Caco-2 (cell line): ENCODE measurements at regions not wholly inside any gene's neighbourhood (a gene's known extent, or its start where the extent isn't known, plus 50 kb on each side); places are given as distances from the start of the nearest gene placed in this dataset.
"Not testable (repeated sequence)": the region's sequence is repeated elsewhere in the genome, so short reads cannot be mapped to it uniquely, and the experiment has no call there.

ENCODE experiments used
- BruUV-seq: library from RNA; stranded (reverse); fragments of 400-500 nt; replicated peaks from 2 replicates; lab custom pipeline; 2021; lab: Mats Ljungman, UMichigan
- CTCF ChIA-PET: fragments of 300-600 bp; sonication (Branson Sonifier 250); formaldehyde crosslinking; loops from one replicate; lab custom pipeline; 2022; ENCODE audit warnings: antibody characterized with exemption; lab: Charles Lee
- POLR2A ChIA-PET: fragments of 300-600 bp; sonication (Branson Sonifier 250); formaldehyde crosslinking; loops from one replicate; lab custom pipeline; 2022; ENCODE audit warnings: antibody characterized with exemption; lab: Charles Lee
- DNase-seq, 2 experiments: peaks; one replicate each; pipeline versions ENCODE4 v3.0.0 to v3.0.0-alpha.2; 2020 to 2022
- H3K27me3 ChIP-seq: replicated peaks from 2 replicates; pipeline ENCODE4 v1.6.0; 2011; ENCODE audit warnings: low read length; ENCODE audit not compliant: control insufficient read depth, insufficient read depth
- H3K36me3 ChIP-seq: 2 replicates; pipeline ENCODE4 v1.5.1; 2011; ENCODE audit warnings: low read length; ENCODE audit not compliant: control insufficient read depth, insufficient read depth
- H3K4me1 ChIP-seq: fragments of 250-450 bp; sonication (Bioruptor Pico); 2 replicates; pipeline ENCODE4 v1.5.1; 2020; ENCODE audit warnings: mild to moderate bottlenecking
- H3K4me3 ChIP-seq: 2 replicates; pipeline ENCODE4 v1.5.1; 2011; ENCODE audit warnings: low read depth, mild to moderate bottlenecking, control low read depth, low read length
- H3K9me3 ChIP-seq: fragments of 250-450 bp; sonication (Bioruptor Pico); 2 replicates; pipeline ENCODE4 v1.5.1; 2020; ENCODE audit warnings: mild to moderate bottlenecking, moderate library complexity
- H3K27ac Mint-ChIP-seq: one replicate; pipeline ENCODE4 v1.8.0; 2022; ENCODE audit warnings: mixed read lengths; ENCODE audit not compliant: unreplicated experiment
- H3K27me3 Mint-ChIP-seq: one replicate; pipeline ENCODE4 v1.8.0; 2022; ENCODE audit warnings: mixed read lengths; ENCODE audit not compliant: insufficient read depth, unreplicated experiment
- H3K36me3 Mint-ChIP-seq: one replicate; pipeline ENCODE4 v1.8.0; 2022; ENCODE audit warnings: mild to moderate bottlenecking, mixed read lengths; ENCODE audit not compliant: insufficient read depth, unreplicated experiment
- H3K4me1 Mint-ChIP-seq: one replicate; pipeline ENCODE4 v1.8.0; 2022; ENCODE audit warnings: low read depth, mixed read lengths; ENCODE audit not compliant: unreplicated experiment
- H3K4me3 Mint-ChIP-seq: one replicate; pipeline ENCODE4 v1.8.0; 2022; ENCODE audit warnings: mild to moderate bottlenecking, moderate library complexity, mixed read lengths; ENCODE audit not compliant: unreplicated experiment
- H3K9me3 Mint-ChIP-seq: one replicate; pipeline ENCODE4 v1.8.0; 2022; ENCODE audit warnings: mixed read lengths; ENCODE audit not compliant: unreplicated experiment
- intact Hi-C: fragments of 100-400 bp; cut with micrococcal nuclease; formaldehyde crosslinking; loops from one replicate; pipeline ENCODE4 v1.10.0; 2022; ENCODE audit not compliant: unreplicated experiment
- TF ChIP-seq, protein P1 (sequence below), 2 experiments: fragments of 200-600 bp in 1 of 2; IDR thresholded peaks; 1 replicate in 1 of 2; 2 replicates in 1 of 2; pipeline versions ENCODE4 v1.5.1 to v1.8.0; 2011 to 2022; ENCODE audit warnings: antibody characterized with exemption in 1 of 2, control low read depth in 1 of 2, inconsistent platforms in 1 of 2, low read depth in 1 of 2, low read length in 1 of 2, mild to moderate bottlenecking in 1 of 2, moderate library complexity in 1 of 2; ENCODE audit not compliant: insufficient read depth in 1 of 2, severe bottlenecking in 1 of 2, unreplicated experiment in 1 of 2

DNA sequence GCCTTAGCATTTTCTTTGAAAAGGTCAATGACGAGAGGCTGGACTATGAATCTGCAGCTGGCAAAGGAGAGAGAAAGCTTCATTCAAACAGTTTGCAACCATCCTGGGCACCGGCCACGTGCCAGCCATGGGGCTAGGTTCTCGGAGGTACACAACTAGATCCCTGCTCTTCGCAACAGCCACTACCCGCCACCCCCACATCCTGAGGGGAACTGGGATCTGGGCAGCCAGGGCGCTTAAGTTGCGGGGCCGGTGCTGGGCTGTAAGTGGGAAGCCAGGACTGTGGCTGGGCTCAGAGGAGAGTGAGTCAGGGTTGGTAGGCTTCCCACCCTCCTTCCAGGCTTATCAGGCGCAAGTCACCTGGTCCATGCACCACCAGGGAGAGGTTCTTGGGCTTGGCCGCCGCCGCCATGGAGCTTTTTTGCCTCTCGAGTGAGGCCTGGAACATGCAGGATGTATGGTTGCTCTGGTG is 95.0 kb upstream of the TERB2 start:
- Mint-ChIP-seq H3K36me3 (no peaks in the 10 kb centered on the region), H3K9me3 (peaks cover under 1% of the 10 kb centered on the region), H3K4me1 (peaks cover 7% of the 10 kb centered on the region), H3K4me3 (no peak overlapping the region), H3K27ac (no peak overlapping the region), H3K27me3 (no peaks in the 10 kb centered on the region)
- intact Hi-C loops = no loop called here
- no TSS peak for BruUV-seq
- H3K27me3 ChIP-seq = no peaks in the 10 kb centered on the region
- no peak for DNase-seq
- CTCF ChIA-PET = no interaction called here
- TF ChIP-seq, protein P1, sequence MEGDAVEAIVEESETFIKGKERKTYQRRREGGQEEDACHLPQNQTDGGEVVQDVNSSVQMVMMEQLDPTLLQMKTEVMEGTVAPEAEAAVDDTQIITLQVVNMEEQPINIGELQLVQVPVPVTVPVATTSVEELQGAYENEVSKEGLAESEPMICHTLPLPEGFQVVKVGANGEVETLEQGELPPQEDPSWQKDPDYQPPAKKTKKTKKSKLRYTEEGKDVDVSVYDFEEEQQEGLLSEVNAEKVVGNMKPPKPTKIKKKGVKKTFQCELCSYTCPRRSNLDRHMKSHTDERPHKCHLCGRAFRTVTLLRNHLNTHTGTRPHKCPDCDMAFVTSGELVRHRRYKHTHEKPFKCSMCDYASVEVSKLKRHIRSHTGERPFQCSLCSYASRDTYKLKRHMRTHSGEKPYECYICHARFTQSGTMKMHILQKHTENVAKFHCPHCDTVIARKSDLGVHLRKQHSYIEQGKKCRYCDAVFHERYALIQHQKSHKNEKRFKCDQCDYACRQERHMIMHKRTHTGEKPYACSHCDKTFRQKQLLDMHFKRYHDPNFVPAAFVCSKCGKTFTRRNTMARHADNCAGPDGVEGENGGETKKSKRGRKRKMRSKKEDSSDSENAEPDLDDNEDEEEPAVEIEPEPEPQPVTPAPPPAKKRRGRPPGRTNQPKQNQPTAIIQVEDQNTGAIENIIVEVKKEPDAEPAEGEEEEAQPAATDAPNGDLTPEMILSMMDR (IDR thresholded peaks at IDR 0.05; ENCODE audit: insufficient read depth in 1 of 2, low read depth in 1 of 2, low read length in 1 of 2, severe bottlenecking in 1 of 2, unreplicated experiment in 1 of 2) = no peak
- peaks cover 11% of the 10 kb centered on the region for H3K9me3 ChIP-seq
- H3K36me3 ChIP-seq = no peaks in the 10 kb centered on the region
- no peak overlapping the region for H3K4me3 ChIP-seq
- H3K4me1 ChIP-seq = peaks cover 7% of the 10 kb centered on the region; the same call in 1 of the 2 replicates
- POLR2A ChIA-PET = no interaction called here

DNA sequence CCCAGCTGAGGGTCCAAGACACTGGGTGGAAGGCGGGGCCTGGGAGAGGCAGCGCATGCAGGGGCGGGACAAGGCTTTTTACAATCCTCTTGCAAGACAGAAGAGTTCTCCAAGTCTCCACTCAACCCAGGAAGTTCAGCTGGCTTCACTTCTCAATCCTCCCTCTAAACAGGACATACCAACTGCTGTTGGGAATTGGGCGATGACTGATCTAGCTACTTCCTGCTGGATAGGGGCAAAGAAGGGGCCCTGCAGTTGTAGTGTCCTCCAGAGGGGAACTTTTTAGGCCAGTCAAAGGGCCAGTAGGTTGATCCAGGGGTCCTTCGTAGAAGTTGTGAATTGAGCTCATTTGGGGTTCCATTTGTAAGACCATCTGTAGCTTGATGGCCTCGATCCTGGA is 94.6 kb upstream of the TERB2 start:
- Mint-ChIP-seq H3K27me3 (no peaks in the 10 kb centered on the region), H3K27ac (no peak overlapping the region), H3K36me3 (no peaks in the 10 kb centered on the region), H3K9me3 (peaks cover 5% of the 10 kb centered on the region), H3K4me1 (peaks cover 7% of the 10 kb centered on the region), H3K4me3 (no peak overlapping the region)
- BruUV-seq = no TSS peak
- TF ChIP-seq, protein P1 (IDR thresholded peaks at IDR 0.05; ENCODE audit: insufficient read depth in 1 of 2, low read depth in 1 of 2, low read length in 1 of 2, severe bottlenecking in 1 of 2, unreplicated experiment in 1 of 2) = no peak
- CTCF ChIA-PET = no interaction called here
- Histone ChIP-seq H3K36me3 (no peaks in the 10 kb centered on the region), H3K27me3 (no peaks in the 10 kb centered on the region), H3K4me3 (no peak overlapping the region), H3K9me3 (peaks cover 11% of the 10 kb centered on the region), H3K4me1 (peaks cover 7% of the 10 kb centered on the region; the same call in 1 of the 2 replicates)
- no peak for DNase-seq
- POLR2A ChIA-PET = no interaction called here
- intact Hi-C loops = no loop called here

GRCh38 chr15:44862866-44863265 is 93.6 kb upstream of the TERB2 start:
- H3K4me3 ChIP-seq, CTCF ChIA-PET, H3K27me3 Mint-ChIP-seq, BruUV-seq, intact Hi-C loops, H3K36me3 ChIP-seq, H3K4me1 ChIP-seq, H3K27ac Mint-ChIP-seq, H3K27me3 ChIP-seq, H3K4me3 Mint-ChIP-seq, H3K4me1 Mint-ChIP-seq, H3K9me3 Mint-ChIP-seq, H3K36me3 Mint-ChIP-seq, POLR2A ChIA-PET: not testable (repeated sequence)
- peak in 1 of 2 experiments; percentile 18 for DNase-seq
- peaks cover 11% of the 10 kb centered on the region for H3K9me3 ChIP-seq

GRCh38 chr15:44868100-44868499 is 88.4 kb upstream of the TERB2 start:
- H3K27ac Mint-ChIP-seq, H3K27me3 Mint-ChIP-seq, H3K36me3 ChIP-seq, H3K9me3 ChIP-seq, H3K4me1 ChIP-seq, H3K9me3 Mint-ChIP-seq, BruUV-seq, H3K27me3 ChIP-seq, H3K4me3 Mint-ChIP-seq, CTCF ChIA-PET, DNase-seq, intact Hi-C loops, H3K4me1 Mint-ChIP-seq, H3K4me3 ChIP-seq, H3K36me3 Mint-ChIP-seq, POLR2A ChIA-PET: not testable (repeated sequence)

DNA sequence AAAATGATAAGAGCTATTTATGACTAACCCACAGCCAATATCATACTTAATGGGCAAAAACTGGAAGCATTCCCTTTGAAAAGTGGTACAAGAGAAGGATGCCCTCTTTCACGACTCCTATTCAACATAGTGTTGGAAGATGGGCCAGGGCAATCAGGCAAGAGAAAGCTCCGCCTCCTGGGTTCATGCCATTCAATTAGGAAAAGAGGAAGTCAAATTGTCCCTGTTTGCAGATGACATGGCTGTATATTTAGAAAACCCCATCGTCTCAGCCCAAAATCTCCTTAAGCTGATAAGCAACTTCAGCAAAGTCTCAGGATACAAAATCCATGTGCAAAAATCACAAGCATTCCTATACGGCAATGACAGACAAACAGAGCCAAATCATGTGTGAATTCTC is 86.4 kb upstream of the TERB2 start:
- H3K9me3 ChIP-seq, H3K4me3 Mint-ChIP-seq, intact Hi-C loops, CTCF ChIA-PET, H3K4me1 Mint-ChIP-seq, H3K27me3 ChIP-seq, H3K36me3 ChIP-seq, H3K4me3 ChIP-seq, H3K27ac Mint-ChIP-seq, DNase-seq, H3K4me1 ChIP-seq, POLR2A ChIA-PET, H3K36me3 Mint-ChIP-seq, H3K27me3 Mint-ChIP-seq, BruUV-seq: not testable (repeated sequence)
- peaks cover 25% of the 10 kb centered on the region for H3K9me3 Mint-ChIP-seq
